ACC112 (cell line): ENCODE measurements at regions not wholly inside any gene's neighbourhood (a gene's known extent, or its start where the extent isn't known, plus 50 kb on each side); places are given as distances from the start of the nearest gene placed in this dataset.

Source experiments
- H2AFZ ChIP-seq: fragments of 200-600 bp; sonication (generic); one replicate; pipeline ENCODE4 v1.6.0; 2017; ENCODE audit warnings: antibody characterized with exemption, low read length; ENCODE audit not compliant: unreplicated experiment
- H3K27ac ChIP-seq: fragments of 200-600 bp; sonication (generic); 2 replicates; pipeline ENCODE4 v1.5.1; 2014; ENCODE audit warnings: low read depth, mild to moderate bottlenecking, antibody characterized with exemption, low read length, moderate library complexity
- H3K27me3 ChIP-seq: fragments of 200-600 bp; sonication (generic); 2 replicates; pipeline ENCODE4 v1.6.1; 2014; ENCODE audit warnings: mild to moderate bottlenecking, antibody characterized with exemption, low read length, moderate library complexity, mixed read lengths; ENCODE audit not compliant: insufficient read depth
- H3K36me3 ChIP-seq: fragments of 200-600 bp; sonication (generic); 2 replicates; pipeline ENCODE4 v1.6.1; 2016; ENCODE audit warnings: mild to moderate bottlenecking, antibody characterized with exemption, low read length, moderate library complexity, mixed read lengths; ENCODE audit not compliant: insufficient read depth
- H3K4me1 ChIP-seq: fragments of 200-600 bp; sonication (generic); one replicate; pipeline ENCODE4 v1.6.1; 2016; ENCODE audit warnings: low read length, mixed read lengths; ENCODE audit not compliant: insufficient read depth, unreplicated experiment, control insufficient read depth
- H3K4me3 ChIP-seq: fragments of 200-600 bp; sonication (generic); 2 replicates; pipeline ENCODE4 v1.5.1; 2014; ENCODE audit warnings: mild to moderate bottlenecking, low read depth, low read length
- H3K79me2 ChIP-seq: fragments of 200-600 bp; sonication (generic); one replicate; pipeline ENCODE4 v1.6.0; 2016; ENCODE audit warnings: low read length; ENCODE audit not compliant: control insufficient read depth, unreplicated experiment, insufficient read depth

DNA sequence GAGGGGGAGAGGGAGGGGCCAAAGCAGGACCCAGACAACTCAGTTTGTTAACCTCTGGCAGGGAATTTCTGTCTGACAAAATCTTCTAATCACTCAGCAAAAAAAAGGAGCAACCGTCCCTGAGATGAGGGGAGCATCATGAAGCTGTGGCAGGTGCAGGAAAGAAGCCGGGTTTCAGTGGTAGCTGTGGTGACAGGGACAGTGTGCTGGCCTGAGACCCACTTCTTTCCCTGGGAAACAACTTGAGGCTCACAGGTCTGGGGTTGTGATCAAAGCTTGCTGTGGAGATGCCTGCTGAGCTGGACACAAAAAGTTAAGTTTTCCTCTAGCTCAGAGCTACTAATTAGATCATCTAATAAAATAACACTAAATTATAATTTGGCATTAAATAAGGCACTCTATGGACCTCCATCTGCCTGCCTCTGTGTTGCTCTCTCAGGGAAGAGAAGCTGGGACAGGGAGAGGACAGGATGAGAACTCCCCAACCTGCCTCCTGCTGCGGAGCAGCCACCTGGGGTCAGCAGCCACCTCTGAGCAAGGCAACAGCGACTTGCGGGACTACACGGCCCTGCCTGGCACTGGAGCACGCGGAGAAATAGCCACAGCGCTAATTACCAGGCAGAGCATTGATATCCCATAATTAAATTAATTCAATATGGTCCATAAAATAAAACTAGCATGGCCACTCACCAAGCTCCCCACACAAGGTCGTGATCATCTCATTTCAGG, 104.6 kb upstream of the TEX51 start:
- Histone ChIP-seq H2AFZ (no peak overlapping the region), H3K27ac (no peak overlapping the region)

DNA sequence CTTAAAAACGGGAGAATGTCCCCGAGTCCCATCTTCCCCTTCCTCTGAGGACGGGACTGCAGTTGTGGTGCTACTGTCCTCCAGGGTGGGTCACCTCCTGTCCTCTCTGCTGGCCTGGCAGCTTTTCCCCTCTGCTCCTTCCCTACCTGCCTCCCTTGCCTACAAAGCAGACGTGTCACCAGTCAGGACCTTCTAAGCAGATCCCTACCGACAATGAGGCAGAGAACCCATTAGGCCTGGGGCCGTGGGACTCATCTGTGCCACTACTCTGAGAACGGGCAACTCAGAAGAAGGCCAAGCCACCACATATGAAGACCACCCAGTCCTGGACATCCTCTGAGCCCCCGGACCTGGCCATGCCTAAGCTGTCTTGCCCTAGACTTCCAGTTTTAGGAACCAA, 103.0 kb upstream of the TEX51 start:
- no peaks in the 10 kb centered on the region for H3K79me2 ChIP-seq
- no peak overlapping the region for H3K4me3 ChIP-seq
- no peak overlapping the region for H3K27ac ChIP-seq
- H2AFZ ChIP-seq, result no peak overlapping the region
- peaks cover 35% of the 10 kb centered on the region for H3K27me3 ChIP-seq
- no peaks in the 10 kb centered on the region for H3K36me3 ChIP-seq
- H3K4me1 ChIP-seq, result no peaks in the 10 kb centered on the region

More for the DNA sequence above, 104.6 kb upstream of the TEX51 start:
- Histone ChIP-seq H3K4me3 (no peak overlapping the region), H3K79me2 (no peaks in the 10 kb centered on the region), H3K27me3 (peaks cover 29% of the 10 kb centered on the region), H3K4me1 (no peaks in the 10 kb centered on the region), H3K36me3 (no peaks in the 10 kb centered on the region)

DNA sequence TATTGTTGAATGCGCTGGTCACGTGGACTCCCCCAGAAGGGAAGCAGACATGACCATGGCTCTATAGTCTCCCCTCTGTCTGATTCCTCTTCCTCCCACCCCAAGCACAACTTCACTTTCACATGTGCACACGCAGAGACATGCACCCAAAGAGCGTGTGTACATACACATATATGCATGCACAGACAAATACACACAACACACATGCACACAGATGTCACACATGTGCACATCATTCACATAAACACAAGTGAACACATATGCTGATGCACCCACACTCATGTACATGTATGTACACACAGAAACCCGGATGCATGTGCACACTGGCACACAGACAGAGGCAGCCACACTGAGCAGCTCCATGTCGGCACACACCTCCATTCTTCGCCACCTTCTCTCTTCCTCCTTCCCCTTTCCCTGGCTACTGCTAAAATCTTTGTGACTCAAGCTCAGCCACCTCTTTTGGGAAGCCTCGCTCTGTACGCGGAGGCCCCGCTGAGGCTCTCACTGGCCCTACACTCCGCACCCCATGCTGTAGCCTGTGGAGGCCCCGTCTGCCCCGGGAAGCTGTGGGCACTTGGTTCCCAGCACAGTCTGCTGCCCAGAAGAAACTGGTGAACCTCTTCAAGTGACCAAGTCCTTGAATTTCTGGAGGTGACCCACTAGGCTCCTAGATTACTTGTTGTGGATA, 101.6 kb upstream of the TEX51 start:
- Histone ChIP-seq H3K4me3 (no peak overlapping the region), H3K79me2 (no peaks in the 10 kb centered on the region), H3K27ac (no peak overlapping the region), H3K27me3 (peaks cover 40% of the 10 kb centered on the region), H2AFZ (no peak overlapping the region), H3K4me1 (no peaks in the 10 kb centered on the region), H3K36me3 (no peaks in the 10 kb centered on the region)

DNA sequence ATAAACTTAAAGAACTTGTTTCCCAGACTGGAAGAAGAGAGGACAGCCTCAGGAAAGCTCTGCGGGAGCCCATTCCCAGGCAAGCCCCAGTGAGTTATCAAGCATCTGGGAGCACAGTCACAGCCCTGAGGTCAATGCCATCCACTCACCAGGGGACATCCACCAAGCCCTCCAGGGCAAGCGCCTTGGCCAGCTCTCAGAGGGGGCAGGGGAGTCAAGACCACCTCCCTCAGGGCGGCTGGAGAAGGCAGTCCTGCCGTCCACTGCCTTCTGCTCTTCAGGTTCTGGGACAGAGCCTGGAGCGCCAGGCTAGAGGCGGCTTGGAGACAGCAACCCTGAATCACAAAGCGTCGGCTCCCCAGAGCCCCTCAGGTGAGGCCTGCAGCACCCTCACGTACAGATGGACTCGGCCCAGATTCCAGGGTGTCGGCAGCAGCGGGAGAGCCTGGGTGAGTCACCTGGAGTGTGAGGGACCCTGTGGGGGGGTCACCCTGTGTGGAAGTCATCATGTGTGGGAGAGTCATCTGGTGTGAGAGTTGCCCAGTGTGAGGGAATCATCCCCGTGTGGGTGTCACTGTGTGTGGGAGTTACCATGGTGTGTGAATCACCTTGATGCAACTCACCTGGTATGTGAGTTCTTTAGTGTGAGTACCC, 100.9 kb upstream of the TEX51 start:
- Histone ChIP-seq H3K4me3 (no peak overlapping the region), H3K79me2 (no peaks in the 10 kb centered on the region), H2AFZ (no peak overlapping the region), H3K36me3 (no peaks in the 10 kb centered on the region), H3K4me1 (no peaks in the 10 kb centered on the region), H3K27ac (no peak overlapping the region), H3K27me3 (peaks cover 47% of the 10 kb centered on the region)

DNA sequence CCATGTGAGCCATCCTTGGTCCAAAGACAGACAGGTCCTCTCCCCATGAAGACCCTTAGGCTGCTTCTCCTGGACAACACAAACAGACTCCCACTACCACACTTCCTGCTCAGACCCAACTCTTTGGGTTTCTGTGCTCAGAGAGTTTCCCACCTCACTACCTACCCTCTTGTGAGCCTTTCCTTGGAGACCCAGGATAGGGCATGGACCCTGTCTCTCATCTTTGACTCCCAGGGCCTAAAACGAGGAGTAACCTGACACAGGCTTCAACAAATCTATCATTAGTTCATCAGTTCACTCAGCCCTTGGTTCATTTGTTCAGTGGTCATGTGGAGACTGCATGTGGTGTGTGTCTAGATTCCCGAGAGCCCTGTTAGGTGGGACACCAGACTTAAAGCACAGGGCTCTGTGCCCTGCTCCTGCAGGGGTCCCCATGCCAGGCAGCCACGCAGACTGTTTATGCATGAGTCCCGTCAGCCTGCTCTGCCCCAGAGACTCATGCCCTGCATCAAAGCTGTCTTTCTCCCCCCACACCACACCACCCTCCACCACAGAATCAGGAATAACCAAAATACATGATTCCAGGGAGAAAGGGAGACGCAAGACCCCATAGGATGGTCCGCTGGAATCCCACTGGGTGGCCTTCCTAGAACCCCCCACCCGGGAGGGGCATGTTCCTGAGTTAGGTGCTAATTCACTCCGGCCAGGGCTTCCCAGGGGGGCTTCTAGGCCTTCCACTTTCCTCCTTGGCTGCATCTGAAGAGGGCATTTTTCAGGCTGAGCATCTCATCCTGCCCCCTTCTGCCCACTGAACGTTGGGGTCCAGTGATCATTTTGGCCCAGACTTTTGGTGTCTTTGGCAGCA, 100.2 kb upstream of the TEX51 start:
- Histone ChIP-seq H3K36me3 (no peaks in the 10 kb centered on the region), H2AFZ (no peak overlapping the region), H3K27ac (no peak overlapping the region), H3K79me2 (no peaks in the 10 kb centered on the region), H3K4me3 (no peak overlapping the region), H3K4me1 (no peaks in the 10 kb centered on the region), H3K27me3 (peaks cover 46% of the 10 kb centered on the region)

DNA sequence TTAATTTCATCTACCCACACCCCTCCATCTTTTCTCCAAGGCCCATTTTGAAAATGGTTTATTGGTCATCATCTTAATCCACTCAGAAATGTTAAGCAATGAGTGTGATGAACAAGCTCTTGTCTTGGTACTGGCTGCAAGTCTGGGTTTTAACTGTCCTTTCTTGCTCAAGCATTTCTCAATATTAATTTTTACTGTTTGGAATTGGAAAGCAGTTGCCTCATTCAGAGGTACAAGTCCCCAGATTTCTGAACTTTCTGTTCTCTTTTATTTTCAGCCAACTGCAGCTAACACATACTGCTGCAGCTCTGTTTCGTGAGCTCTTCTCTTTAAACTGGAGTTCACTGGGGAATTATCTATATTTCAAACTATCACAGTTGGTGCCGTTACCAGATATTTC, 99.4 kb upstream of the TEX51 start:
- Histone ChIP-seq H3K36me3 (no peaks in the 10 kb centered on the region), H3K79me2 (no peaks in the 10 kb centered on the region), H3K4me1 (no peaks in the 10 kb centered on the region), H3K27ac (no peak overlapping the region), H2AFZ (no peak overlapping the region), H3K27me3 (peaks cover 39% of the 10 kb centered on the region), H3K4me3 (no peak overlapping the region)

DNA sequence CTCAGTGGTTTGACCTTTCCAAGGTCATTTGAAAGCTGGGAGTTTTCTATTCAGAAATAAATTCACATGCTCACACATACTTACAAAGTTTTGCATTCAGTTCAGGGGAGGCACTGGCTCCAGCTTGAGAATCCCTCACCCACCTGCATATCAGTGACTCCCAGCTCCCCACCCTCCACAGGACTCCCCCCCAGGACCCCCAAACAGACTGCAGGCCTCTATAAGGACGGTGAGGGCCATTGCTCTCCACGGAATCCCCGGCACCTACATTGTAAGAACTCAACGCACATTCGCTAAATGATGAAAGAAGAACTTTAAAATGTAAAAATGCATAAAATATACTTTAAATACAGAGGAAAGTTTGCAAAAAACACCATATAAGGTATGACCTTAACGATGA, 97.2 kb upstream of the TEX51 start:
- H3K27ac ChIP-seq, result no peak overlapping the region
- no peak overlapping the region for H3K4me3 ChIP-seq
- peaks cover 23% of the 10 kb centered on the region; the same call in 1 of the 2 replicates for H3K27me3 ChIP-seq
- no peaks in the 10 kb centered on the region for H3K79me2 ChIP-seq
- H3K4me1 ChIP-seq, result no peaks in the 10 kb centered on the region
- H3K36me3 ChIP-seq, result no peaks in the 10 kb centered on the region
- H2AFZ ChIP-seq, result no peak overlapping the region

DNA sequence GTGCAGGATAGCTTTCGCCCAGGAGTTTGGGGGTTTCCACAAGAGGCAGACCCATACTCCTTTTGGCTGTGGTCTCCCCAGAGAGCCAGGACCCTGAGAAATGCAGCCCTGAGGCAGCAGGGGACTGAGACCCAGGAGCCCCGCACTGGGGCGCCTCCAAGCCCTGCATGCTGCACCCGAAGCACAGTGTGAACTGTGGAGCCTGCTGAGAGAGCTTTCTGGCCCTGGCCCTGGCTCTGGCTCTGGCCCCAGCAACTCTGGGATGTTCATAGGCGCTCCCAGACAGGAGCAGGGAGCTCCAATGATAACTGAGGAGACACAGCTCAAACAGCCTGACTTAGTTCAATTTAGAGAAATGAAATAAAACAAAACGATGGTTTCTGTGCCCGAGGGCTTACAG, 96.4 kb upstream of the TEX51 start:
- Histone ChIP-seq H3K27ac (no peak overlapping the region), H2AFZ (no peak overlapping the region), H3K27me3 (peaks cover 23% of the 10 kb centered on the region), H3K79me2 (no peaks in the 10 kb centered on the region), H3K4me1 (no peaks in the 10 kb centered on the region), H3K4me3 (no peak overlapping the region), H3K36me3 (no peaks in the 10 kb centered on the region)

DNA sequence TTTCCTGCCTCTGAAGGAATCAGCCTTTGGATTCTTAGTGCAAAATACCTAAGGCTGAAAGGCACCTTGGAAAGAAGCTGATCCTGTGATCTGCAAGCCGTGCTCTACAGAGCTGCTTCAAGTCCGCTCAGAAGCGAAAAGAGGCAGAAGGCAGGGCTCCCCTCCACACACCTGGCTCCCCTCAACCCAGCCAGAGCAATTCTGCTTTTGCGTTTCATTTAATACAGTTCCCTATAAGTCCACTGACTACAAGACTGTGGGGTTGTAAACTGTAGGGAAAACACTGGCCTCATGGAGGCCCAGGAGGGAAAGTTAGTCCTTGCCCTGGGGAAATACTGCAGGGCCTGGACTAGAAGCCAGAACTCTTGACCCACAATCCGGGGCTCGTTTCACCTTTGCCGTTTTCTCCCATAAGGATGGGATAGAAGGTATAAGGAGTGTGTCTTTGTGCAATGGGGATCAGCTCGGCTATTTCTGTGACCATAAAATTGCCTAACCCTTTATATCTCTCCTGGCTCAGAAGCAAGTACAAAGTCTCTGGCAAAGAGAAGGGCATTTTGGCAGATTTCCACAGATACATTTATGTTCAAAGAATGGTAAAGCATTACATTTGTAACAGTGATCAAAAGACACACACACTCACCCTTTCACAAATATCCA, 95.8 kb upstream of the TEX51 start:
- Histone ChIP-seq H3K4me3 (no peak overlapping the region), H3K4me1 (no peaks in the 10 kb centered on the region), H3K27me3 (peaks cover 29% of the 10 kb centered on the region), H3K36me3 (no peaks in the 10 kb centered on the region), H3K27ac (no peak overlapping the region), H3K79me2 (no peaks in the 10 kb centered on the region), H2AFZ (no peak overlapping the region)

DNA sequence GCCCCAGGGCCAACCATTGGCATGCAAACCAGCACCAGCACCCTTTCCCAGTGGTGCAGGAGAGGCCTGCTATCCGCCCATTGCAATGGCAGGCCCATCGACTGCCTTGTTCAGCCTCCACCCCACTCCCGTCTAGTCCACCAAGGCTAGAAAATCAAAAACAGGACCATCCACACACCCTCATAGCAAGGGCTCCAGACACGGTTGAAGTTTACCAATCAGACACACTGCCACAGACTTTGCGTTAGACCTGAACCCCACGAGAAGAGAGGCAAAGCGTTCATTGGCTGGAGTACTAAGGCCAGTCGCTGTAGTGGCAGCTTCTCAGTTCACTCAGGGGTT, 95.3 kb upstream of the TEX51 start:
- H3K4me3 ChIP-seq, result no peak overlapping the region

More for the DNA sequence above, 95.3 kb upstream of the TEX51 start:
- Histone ChIP-seq H2AFZ (no peak overlapping the region), H3K27ac (no peak overlapping the region), H3K27me3 (peaks cover 33% of the 10 kb centered on the region), H3K4me1 (no peaks in the 10 kb centered on the region), H3K36me3 (no peaks in the 10 kb centered on the region), H3K79me2 (no peaks in the 10 kb centered on the region)
